IPS DF 6.9 (cell line): ENCODE measurements at regions not wholly inside any gene's neighbourhood (a gene's known extent, or its start where the extent isn't known, plus 50 kb on each side); places are given as distances from the start of the nearest gene placed in this dataset.
"Not testable (repeated sequence)": the region's sequence is repeated elsewhere in the genome, so short reads cannot be mapped to it uniquely, and the experiment has no call there.

Experiments
- DNase-seq: peaks from one replicate; pipeline ENCODE4 v3.0.0-alpha.2; 2013; ENCODE audit warnings: low read depth, low spot score
- H3K27ac ChIP-seq: one replicate; pipeline ENCODE4 v1.5.1; 2013; ENCODE audit warnings: low read length, control low read depth
- H3K27me3 ChIP-seq: 2 replicates; pipeline ENCODE4 v1.6.1; 2013; ENCODE audit warnings: mild to moderate bottlenecking, low read length; ENCODE audit not compliant: control insufficient read depth, insufficient read depth
- H3K36me3 ChIP-seq: 2 replicates; pipeline ENCODE4 v1.6.1; 2013; ENCODE audit warnings: low read length; ENCODE audit not compliant: control insufficient read depth, insufficient read depth
- H3K4me1 ChIP-seq: 2 replicates; pipeline ENCODE4 v1.6.1; 2013; ENCODE audit warnings: low read length; ENCODE audit not compliant: control insufficient read depth, insufficient read depth
- H3K4me3 ChIP-seq: 2 replicates; pipeline ENCODE4 v1.5.1; 2013; ENCODE audit warnings: mild to moderate bottlenecking, low read length
- H3K9me3 ChIP-seq: 2 replicates; pipeline ENCODE4 v1.6.1; 2013; ENCODE audit warnings: low read length, inconsistent platforms; ENCODE audit not compliant: control insufficient read depth, insufficient read depth
- WGBS: extraction: QIAGEN DNeasy Blood & Tissue Kit; methylation state at CpG from one replicate; pipeline ENCODE4 v1.1.7; 2013; ENCODE audit warnings: mixed read lengths, missing lambda C conversion rate; ENCODE audit not compliant: insufficient read length, insufficient coverage; 5-methylcytosine and 5-hydroxymethylcytosine counted together

- Histone ChIP-seq H3K9me3 (no peaks in the 10 kb centered on the region), H3K27me3 (no peaks in the 10 kb centered on the region), H3K36me3 (no peaks in the 10 kb centered on the region), H3K4me3 (no peak overlapping the region), H3K27ac (no peak overlapping the region), H3K4me1 (no peaks in the 10 kb centered on the region)
- no CpG with 5 or more reads among the region's 3 CpGs for WGBS
- no peak for DNase-seq
These were observed 717.8 kb upstream of the PCDH7 start for GRCh38 chr4:30002341-30002740.

DNA sequence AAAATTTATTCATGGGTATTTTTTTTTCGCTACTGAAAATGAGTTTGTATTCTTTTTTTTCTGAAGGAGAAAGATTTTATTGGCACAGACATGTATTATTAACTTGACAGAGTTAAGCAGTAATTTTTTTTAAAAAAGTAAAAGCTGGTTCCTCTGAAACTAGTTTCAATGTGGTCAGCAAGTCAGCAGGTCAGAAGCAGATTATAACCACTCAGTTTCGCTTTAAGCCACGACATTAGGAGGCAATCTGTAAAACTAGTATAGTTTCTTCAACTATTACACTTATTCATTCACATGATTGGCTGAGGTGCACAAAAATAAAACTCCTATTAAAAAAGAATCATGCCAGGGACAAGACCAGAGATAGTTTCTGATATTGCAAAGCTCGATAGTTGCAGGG, 714.2 kb upstream of the PCDH7 start:
- no peaks in the 10 kb centered on the region for H3K36me3 ChIP-seq
- H3K9me3 ChIP-seq, result no peaks in the 10 kb centered on the region
- no peak overlapping the region for H3K4me3 ChIP-seq
- no CpG with 5 or more reads among the region's 4 CpGs for WGBS
- no peak for DNase-seq
- H3K4me1 ChIP-seq, result no peaks in the 10 kb centered on the region
- no peak overlapping the region for H3K27ac ChIP-seq
- no peaks in the 10 kb centered on the region for H3K27me3 ChIP-seq

DNA sequence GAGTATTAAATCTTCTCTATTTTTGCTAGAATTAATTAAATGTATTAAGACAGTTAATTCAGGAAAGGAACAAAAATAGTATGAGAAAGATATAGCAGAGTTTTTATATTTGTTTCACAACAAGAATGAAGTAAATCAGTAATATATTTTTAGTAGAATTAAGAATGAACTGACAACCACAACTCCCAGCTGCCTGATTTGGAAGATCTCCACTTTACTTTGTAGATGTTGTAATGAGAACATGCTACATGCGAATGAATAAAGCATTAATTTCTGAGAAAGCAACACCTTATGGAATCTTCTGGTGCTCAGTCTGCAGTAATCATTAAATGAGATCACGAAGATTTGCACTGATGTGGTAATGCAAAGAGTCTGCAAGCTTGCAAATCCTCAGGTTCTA, 695.6 kb upstream of the PCDH7 start:
- no CpG with 5 or more reads among the region's 2 CpGs for WGBS
- Histone ChIP-seq H3K27me3 (no peaks in the 10 kb centered on the region), H3K4me1 (no peaks in the 10 kb centered on the region), H3K27ac (no peak overlapping the region), H3K36me3 (no peaks in the 10 kb centered on the region), H3K9me3 (no peaks in the 10 kb centered on the region), H3K4me3 (no peak overlapping the region)
- DNase-seq, result no peak

- no peak for DNase-seq
- no peak overlapping the region for H3K4me3 ChIP-seq
- H3K27ac ChIP-seq, result no peak overlapping the region
- H3K27me3 ChIP-seq, result no peaks in the 10 kb centered on the region
- H3K9me3 ChIP-seq, result no peaks in the 10 kb centered on the region
- H3K36me3 ChIP-seq, result no peaks in the 10 kb centered on the region
- no peaks in the 10 kb centered on the region for H3K4me1 ChIP-seq
These were observed 691.3 kb upstream of the PCDH7 start for GRCh38 chr4:30028826-30029225.

DNA sequence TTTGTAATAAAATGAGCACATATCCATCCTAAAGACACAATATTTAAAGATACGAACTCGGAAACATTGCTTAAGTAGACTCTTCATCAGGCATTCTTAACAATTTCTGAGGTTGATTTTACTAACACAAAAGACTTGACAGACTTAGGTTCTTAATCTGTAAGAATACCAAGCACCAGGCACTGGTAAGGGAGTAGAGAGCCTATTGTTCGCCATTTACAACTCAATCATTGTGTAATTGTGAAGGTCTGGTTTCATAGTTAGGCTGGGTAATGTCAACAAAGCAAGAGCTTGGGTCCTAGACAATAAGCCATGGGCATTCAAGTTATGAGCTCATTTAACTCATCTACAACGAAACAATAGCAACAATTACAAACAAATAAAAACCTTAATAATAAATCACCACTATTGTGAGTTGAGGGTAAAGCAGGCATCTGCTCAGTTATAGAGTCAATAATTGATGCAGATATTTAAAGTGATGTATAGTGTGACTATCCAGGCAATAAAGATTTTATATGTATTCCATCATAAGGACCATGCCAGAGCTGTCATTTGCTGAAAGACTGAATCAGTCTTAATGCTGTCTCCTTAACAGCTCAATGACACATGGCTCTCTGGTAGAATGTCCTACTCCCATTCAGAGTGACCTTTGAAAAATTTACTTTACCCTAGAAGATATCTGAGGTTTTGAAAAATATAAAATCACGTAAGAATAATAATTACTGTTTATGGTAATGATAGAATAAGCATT, 664.0 kb upstream of the PCDH7 start:
- 100% methylated on average over 1 of the region's 5 CpGs for WGBS
- Histone ChIP-seq H3K36me3 (no peaks in the 10 kb centered on the region), H3K27ac (no peak overlapping the region), H3K9me3 (no peaks in the 10 kb centered on the region), H3K4me1 (no peaks in the 10 kb centered on the region; the same call in 1 of the 2 replicates), H3K27me3 (no peaks in the 10 kb centered on the region), H3K4me3 (no peak overlapping the region)
- no peak for DNase-seq

DNA sequence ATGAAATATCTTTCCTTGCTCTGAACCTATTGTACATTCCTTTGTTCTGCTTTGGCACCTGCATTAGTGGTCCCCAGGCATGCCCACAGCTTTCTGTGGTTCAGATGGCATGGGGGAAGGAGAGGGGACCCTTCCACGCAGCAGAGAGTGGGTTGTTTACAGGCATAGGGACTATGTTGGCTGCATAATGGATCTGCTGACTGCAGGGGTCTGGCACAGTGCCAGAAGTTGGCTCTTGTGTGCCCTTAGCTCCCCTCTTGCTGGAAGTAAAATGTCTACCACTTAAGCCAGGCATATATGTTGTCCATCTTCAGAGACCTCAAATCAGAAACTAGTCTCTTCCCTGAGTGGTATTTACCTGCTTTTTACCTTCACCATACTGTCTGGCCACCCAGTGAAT, 651.9 kb upstream of the PCDH7 start:
- Histone ChIP-seq H3K27ac (no peak overlapping the region), H3K27me3 (no peaks in the 10 kb centered on the region), H3K9me3 (no peaks in the 10 kb centered on the region), H3K4me3 (no peak overlapping the region), H3K36me3 (no peaks in the 10 kb centered on the region), H3K4me1 (no peaks in the 10 kb centered on the region)
- whole genome bisulfite sequencing, result no CpG with 5 or more reads among the region's 1 CpG
- DNase-seq, result no peak

- no peak for DNase-seq
- Histone ChIP-seq H3K27ac (no peak overlapping the region), H3K36me3 (no peaks in the 10 kb centered on the region), H3K4me1 (no peaks in the 10 kb centered on the region), H3K9me3 (no peaks in the 10 kb centered on the region), H3K27me3 (no peaks in the 10 kb centered on the region), H3K4me3 (no peak overlapping the region)
- WGBS, result no CpG with 5 or more reads among the region's 3 CpGs
These were observed 647.0 kb upstream of the PCDH7 start for GRCh38 chr4:30073011-30073710.

DNA sequence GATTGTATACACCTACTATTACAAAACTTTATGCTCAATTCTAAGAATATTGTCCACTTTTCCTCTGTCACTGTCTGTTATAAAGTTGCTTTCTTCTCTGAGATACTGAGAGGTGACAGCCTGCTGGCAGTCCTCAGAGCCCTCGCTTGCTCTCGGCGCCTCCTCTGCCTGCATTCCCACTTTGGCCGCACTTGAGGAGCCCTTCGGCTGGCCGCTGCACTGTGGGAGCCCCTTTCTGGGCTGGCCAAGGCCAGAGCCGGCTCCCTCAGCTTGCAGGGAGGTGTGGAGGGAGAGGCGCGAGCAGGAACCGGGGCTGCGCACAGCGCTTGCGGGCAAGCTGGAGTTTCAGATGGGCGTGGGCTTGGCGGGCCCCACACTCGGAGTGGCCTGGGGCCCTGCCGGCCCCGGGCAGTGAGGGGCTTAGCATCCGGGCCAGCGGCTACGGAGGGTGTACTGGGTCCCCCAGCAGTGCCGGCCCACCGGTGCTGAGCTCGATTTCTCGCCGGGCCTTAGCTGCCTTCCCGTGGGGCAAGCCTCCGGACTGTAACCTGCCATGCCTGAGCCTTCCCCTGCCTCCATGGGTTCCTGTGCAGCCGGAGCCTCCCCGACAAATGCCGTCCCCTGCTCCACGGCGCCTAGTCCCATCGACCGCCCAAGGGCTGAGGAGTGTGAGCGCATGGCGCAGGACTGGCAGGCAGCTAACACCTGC, 627.6 kb upstream of the PCDH7 start:
- not testable (repeated sequence) for H3K9me3 ChIP-seq, H3K4me3 ChIP-seq, DNase-seq, H3K27ac ChIP-seq, H3K4me1 ChIP-seq, H3K36me3 ChIP-seq, H3K27me3 ChIP-seq
- WGBS, result no CpG with 5 or more reads among the region's 37 CpGs

GRCh38 chr4:30094887-30095286, 625.3 kb upstream of the PCDH7 start:
- Histone ChIP-seq H3K27me3 (no peaks in the 10 kb centered on the region), H3K4me1 (no peaks in the 10 kb centered on the region), H3K36me3 (no peaks in the 10 kb centered on the region), H3K4me3 (no peak overlapping the region), H3K27ac (no peak overlapping the region), H3K9me3 (no peaks in the 10 kb centered on the region)
- WGBS, result no CpG with 5 or more reads among the region's 1 CpG
- DNase-seq, result no peak

GRCh38 chr4:30103455-30103854, 616.7 kb upstream of the PCDH7 start:
- H3K27me3 ChIP-seq, result no peaks in the 10 kb centered on the region
- DNase-seq, result no peak
- H3K9me3 ChIP-seq, result no peaks in the 10 kb centered on the region

More at GRCh38 chr4:30103455-30103854, 616.7 kb upstream of the PCDH7 start:
- Histone ChIP-seq H3K4me1 (no peaks in the 10 kb centered on the region), H3K27ac (no peak overlapping the region), H3K36me3 (no peaks in the 10 kb centered on the region), H3K4me3 (no peak overlapping the region)
